HG03571 (cell line): ENCODE measurements at regions not wholly inside any gene's neighbourhood (a gene's known extent, or its start where the extent isn't known, plus 50 kb on each side); places are given as distances from the start of the nearest gene placed in this dataset.

ENCODE experiments used
- ATAC-seq: cut with Tn5 transposase; IDR thresholded peaks from one replicate; pipeline ENCODE4 v1.9.1; 2021; ENCODE audit not compliant: unreplicated experiment

- no peak for ATAC-seq
Measured at GRCh38 chr3:117893001-117893400, 1141.6 kb downstream of the IGSF11 start.

- ATAC-seq: no peak
Measured at GRCh38 chr3:117893638-117894037, 1141.0 kb downstream of the IGSF11 start.

GRCh38 chr3:117898722-117899522, 1135.7 kb downstream of the IGSF11 start:
- ATAC-seq: no peak

GRCh38 chr3:117903226-117903625, 1131.4 kb downstream of the IGSF11 start:
- no peak for ATAC-seq

- ATAC-seq: no peak
Measured at GRCh38 chr3:117910820-117911521, 1123.7 kb downstream of the IGSF11 start.

GRCh38 chr3:117912352-117912751, 1122.3 kb downstream of the IGSF11 start:
- ATAC-seq: no peak

GRCh38 chr3:117914540-117915100, 1120.0 kb downstream of the IGSF11 start:
- ATAC-seq: no peak

GRCh38 chr3:117916839-117917238, 1117.8 kb downstream of the IGSF11 start:
- ATAC-seq: no peak

- ATAC-seq: no peak
Measured at GRCh38 chr3:117919621-117920020, 1115.0 kb downstream of the IGSF11 start.

GRCh38 chr3:117920253-117920898, 1114.3 kb downstream of the IGSF11 start:
- ATAC-seq: no peak

GRCh38 chr3:117921411-117921810, 1113.2 kb downstream of the IGSF11 start:
- no peak for ATAC-seq

- no peak for ATAC-seq
Measured at GRCh38 chr3:117922039-117922438, 1112.6 kb downstream of the IGSF11 start.

GRCh38 chr3:117926819-117927218, 1107.8 kb downstream of the IGSF11 start:
- ATAC-seq: no peak

- no peak for ATAC-seq
Measured at GRCh38 chr3:117927825-117928224, 1106.8 kb downstream of the IGSF11 start.

GRCh38 chr3:117928836-117929235, 1105.8 kb downstream of the IGSF11 start:
- ATAC-seq: no peak

GRCh38 chr3:117932441-117932840, 1102.2 kb downstream of the IGSF11 start:
- no peak for ATAC-seq

GRCh38 chr3:117936159-117936558, 1098.5 kb downstream of the IGSF11 start:
- no peak for ATAC-seq

GRCh38 chr3:117938974-117939373, 1095.7 kb downstream of the IGSF11 start:
- no peak for ATAC-seq

GRCh38 chr3:117939425-117940027, 1095.1 kb downstream of the IGSF11 start:
- ATAC-seq: no peak

GRCh38 chr3:117941015-117941414, 1093.6 kb downstream of the IGSF11 start:
- ATAC-seq: no peak

- ATAC-seq: no peak
Measured at GRCh38 chr3:117941756-117942155, 1092.9 kb downstream of the IGSF11 start.
